ENCODE measurements at regions not wholly inside any gene's neighbourhood (a gene's known extent, or its start where the extent isn't known, plus 50 kb on each side); places are given as distances from the start of the nearest gene placed in this dataset.

- H3K36me3 ChIP-seq (replicated peaks; ENCODE audit: insufficient read depth, low read depth), result no peaks in the 10 kb centered on the region
- no peak for DNase-seq (ENCODE audit: low spot score)
- TF ChIP-seq EZH2phosphoT487 (IDR thresholded peaks at IDR 0.05; ENCODE audit: low read depth, severe bottlenecking, unreplicated experiment) (no peak), CTCF (IDR thresholded peaks at IDR 0.05; ENCODE audit: poor library complexity) (no peak), EZH2 (IDR thresholded peaks at IDR 0.05; ENCODE audit: borderline replicate concordance) (no peak)
- peaks cover 12% of the 10 kb centered on the region for H3K4me1 ChIP-seq (ENCODE audit: insufficient read depth)
- H3K9me2 ChIP-seq (replicated peaks; ENCODE audit: insufficient read depth), result no peaks in the 10 kb centered on the region
- 81% methylated on average over 14 of the region's 14 CpGs for WGBS (ENCODE audit: low lambda C conversion rate, missing lambda C conversion rate)
- no peak overlapping the region for H3K4me3 ChIP-seq
- H4K20me1 ChIP-seq (ENCODE audit: insufficient read depth, poor library complexity, severe bottlenecking), result no peaks in the 10 kb centered on the region
- H3K27ac ChIP-seq, result no peak overlapping the region
- H3K9me3 ChIP-seq (ENCODE audit: low read depth), result no peaks in the 10 kb centered on the region
- H3K79me2 ChIP-seq, result no peaks in the 10 kb centered on the region
- peak overlapping the region; percentile 93 for H3K4me2 ChIP-seq
- H3K27me3 ChIP-seq, result no peaks in the 10 kb centered on the region
- peak overlapping the region; percentile 47 for H2AFZ ChIP-seq
Observed at GRCh38 chr16:66271074-66272060, 95.1 kb upstream of the CDH5 start.

- no peaks in the 10 kb centered on the region for H3K9me2 ChIP-seq (replicated peaks; ENCODE audit: insufficient read depth)
- peak overlapping the region; percentile 94 for H2AFZ ChIP-seq
- H3K9me3 ChIP-seq (ENCODE audit: low read depth), result no peaks in the 10 kb centered on the region
- peak overlapping the region; percentile 24 for H3K4me3 ChIP-seq
- H3K79me2 ChIP-seq, result no peaks in the 10 kb centered on the region
- peak overlapping the region; percentile 93 for H3K4me2 ChIP-seq
- no peaks in the 10 kb centered on the region for H3K27me3 ChIP-seq
- H4K20me1 ChIP-seq (ENCODE audit: insufficient read depth, poor library complexity, severe bottlenecking), result no peaks in the 10 kb centered on the region
- 19% methylated on average over 28 of the region's 48 CpGs for WGBS (ENCODE audit: low lambda C conversion rate, missing lambda C conversion rate)
- H3K27ac ChIP-seq, result peak overlapping the region; percentile 71
- no peak for TF ChIP-seq EZH2phosphoT487 (IDR thresholded peaks at IDR 0.05; ENCODE audit: low read depth, severe bottlenecking, unreplicated experiment)
- no peak for TF ChIP-seq EZH2 (IDR thresholded peaks at IDR 0.05; ENCODE audit: borderline replicate concordance)
- TF ChIP-seq CTCF (IDR thresholded peaks at IDR 0.05; ENCODE audit: poor library complexity), result peak; percentile 85
- DNase-seq (ENCODE audit: low spot score), result peak; percentile 81
- no peaks in the 10 kb centered on the region for H3K36me3 ChIP-seq (replicated peaks; ENCODE audit: insufficient read depth, low read depth)
- H3K4me1 ChIP-seq (ENCODE audit: insufficient read depth), result peaks cover 16% of the 10 kb centered on the region
Observed at GRCh38 chr16:66270333-66270927, 96.1 kb upstream of the CDH5 start.

GRCh38 chr16:66269617-66270332 lies 96.7 kb upstream of the CDH5 start:
- no peak for DNase-seq (ENCODE audit: low spot score)
- peak overlapping the region; percentile 94 for H2AFZ ChIP-seq
- no peaks in the 10 kb centered on the region for H4K20me1 ChIP-seq (ENCODE audit: insufficient read depth, poor library complexity, severe bottlenecking)
- H3K9me3 ChIP-seq (ENCODE audit: low read depth), result no peaks in the 10 kb centered on the region
- TF ChIP-seq EZH2 (IDR thresholded peaks at IDR 0.05; ENCODE audit: borderline replicate concordance) (no peak), EZH2phosphoT487 (IDR thresholded peaks at IDR 0.05; ENCODE audit: low read depth, severe bottlenecking, unreplicated experiment) (no peak), CTCF (IDR thresholded peaks at IDR 0.05; ENCODE audit: poor library complexity) (no peak)
- H3K4me3 ChIP-seq, result no peak overlapping the region
- WGBS (ENCODE audit: low lambda C conversion rate, missing lambda C conversion rate), result 60% methylated on average over 6 of the region's 14 CpGs
- peak overlapping the region; percentile 93 for H3K4me2 ChIP-seq
- H3K36me3 ChIP-seq (replicated peaks; ENCODE audit: insufficient read depth, low read depth), result no peaks in the 10 kb centered on the region
- H3K79me2 ChIP-seq, result no peaks in the 10 kb centered on the region
- no peaks in the 10 kb centered on the region for H3K9me2 ChIP-seq (replicated peaks; ENCODE audit: insufficient read depth)
- peaks cover 16% of the 10 kb centered on the region for H3K4me1 ChIP-seq (ENCODE audit: insufficient read depth)
- no peaks in the 10 kb centered on the region for H3K27me3 ChIP-seq
- H3K27ac ChIP-seq, result peak overlapping the region; percentile 71
